DOHH2 (cell line): ENCODE measurements at regions not wholly inside any gene's neighbourhood (a gene's known extent, or its start where the extent isn't known, plus 50 kb on each side); places are given as distances from the start of the nearest gene placed in this dataset.

Source experiments
- H3F3A ChIP-seq: fragments of 200-600 bp; sonication (generic), shearing (Covaris generic); 2 replicates; pipeline ENCODE4 v1.6.0; 2016; ENCODE audit warnings: antibody characterized with exemption, mild to moderate bottlenecking; ENCODE audit not compliant: control insufficient read depth, insufficient read depth
- H3K27ac ChIP-seq: fragments of 200-600 bp; sonication (generic); 2 replicates; pipeline ENCODE4 v1.5.1; 2014; ENCODE audit warnings: low read depth, mild to moderate bottlenecking, low read length, moderate library complexity
- H3K27me3 ChIP-seq: fragments of 200-600 bp; sonication (generic); 2 replicates; pipeline ENCODE4 v1.6.1; 2014; ENCODE audit warnings: mild to moderate bottlenecking, low read length, mixed read lengths; ENCODE audit not compliant: control insufficient read depth
- H3K36me3 ChIP-seq: fragments of 200-600 bp; sonication (generic); 2 replicates; pipeline ENCODE4 v1.6.1; 2014; ENCODE audit warnings: mild to moderate bottlenecking, low read length, moderate library complexity, mixed read lengths; ENCODE audit not compliant: control insufficient read depth
- H3K4me1 ChIP-seq: fragments of 200-600 bp; sonication (generic); 2 replicates; pipeline ENCODE4 v1.6.1; 2014; ENCODE audit warnings: mild to moderate bottlenecking, low read length, mixed read lengths; ENCODE audit not compliant: control insufficient read depth
- H3K4me2 ChIP-seq: fragments of 200-600 bp; sonication (generic); 2 replicates; pipeline ENCODE4 v1.6.0; 2014; ENCODE audit warnings: mild to moderate bottlenecking, low read length, moderate library complexity
- H3K4me3 ChIP-seq: fragments of 200-600 bp; sonication (generic); 2 replicates; pipeline ENCODE4 v1.5.1; 2014; ENCODE audit warnings: mild to moderate bottlenecking, low read length, mixed read lengths
- H3K79me2 ChIP-seq: fragments of 200-600 bp; sonication (generic); 2 replicates; pipeline ENCODE4 v1.6.1; 2014; ENCODE audit warnings: mild to moderate bottlenecking, low read length, mixed read lengths; ENCODE audit not compliant: control insufficient read depth
- H3K9me2 ChIP-seq: fragments of 200-600 bp; sonication (generic); replicated peaks from 2 replicates; pipeline ENCODE4 v1.6.1; 2014; ENCODE audit warnings: mild to moderate bottlenecking, low read length, mixed read lengths; ENCODE audit not compliant: control insufficient read depth
- H3K9me3 ChIP-seq: fragments of 200-600 bp; sonication (generic); 2 replicates; pipeline ENCODE4 v1.6.1; 2014; ENCODE audit warnings: antibody characterized with exemption, low read length, mixed read lengths; ENCODE audit not compliant: control insufficient read depth, insufficient read depth
- H4K20me1 ChIP-seq: fragments of 200-600 bp; sonication (generic); 2 replicates; pipeline ENCODE4 v1.6.0; 2014; ENCODE audit warnings: low read depth, mild to moderate bottlenecking, antibody characterized with exemption, low read length, moderate library complexity; ENCODE audit not compliant: control insufficient read depth, insufficient read depth
- EZH2phosphoT487 ChIP-seq: fragments of 200-600 bp; sonication (generic); IDR thresholded peaks from 2 replicates; pipeline ENCODE4 v1.6.1; 2017; ENCODE audit warnings: borderline replicate concordance, mild to moderate bottlenecking, antibody characterized with exemption, low read length, moderate library complexity, mixed read lengths
- TF ChIP-seq, protein P1 (sequence below): fragments of 200-600 bp; sonication (generic); IDR thresholded peaks from one replicate; pipeline ENCODE4 v1.5.1; 2014; ENCODE audit warnings: antibody characterized with exemption, mild to moderate bottlenecking, low read depth, low read length; ENCODE audit not compliant: poor library complexity, severe bottlenecking

GRCh38 chr11:103803062-103803461 lies 233.4 kb upstream of the DDI1 start:
- no peaks in the 10 kb centered on the region for H3K9me2 ChIP-seq
- H3K9me3 ChIP-seq = no peaks in the 10 kb centered on the region
- H3K4me3 ChIP-seq = no peak overlapping the region
- TF ChIP-seq, protein P1, sequence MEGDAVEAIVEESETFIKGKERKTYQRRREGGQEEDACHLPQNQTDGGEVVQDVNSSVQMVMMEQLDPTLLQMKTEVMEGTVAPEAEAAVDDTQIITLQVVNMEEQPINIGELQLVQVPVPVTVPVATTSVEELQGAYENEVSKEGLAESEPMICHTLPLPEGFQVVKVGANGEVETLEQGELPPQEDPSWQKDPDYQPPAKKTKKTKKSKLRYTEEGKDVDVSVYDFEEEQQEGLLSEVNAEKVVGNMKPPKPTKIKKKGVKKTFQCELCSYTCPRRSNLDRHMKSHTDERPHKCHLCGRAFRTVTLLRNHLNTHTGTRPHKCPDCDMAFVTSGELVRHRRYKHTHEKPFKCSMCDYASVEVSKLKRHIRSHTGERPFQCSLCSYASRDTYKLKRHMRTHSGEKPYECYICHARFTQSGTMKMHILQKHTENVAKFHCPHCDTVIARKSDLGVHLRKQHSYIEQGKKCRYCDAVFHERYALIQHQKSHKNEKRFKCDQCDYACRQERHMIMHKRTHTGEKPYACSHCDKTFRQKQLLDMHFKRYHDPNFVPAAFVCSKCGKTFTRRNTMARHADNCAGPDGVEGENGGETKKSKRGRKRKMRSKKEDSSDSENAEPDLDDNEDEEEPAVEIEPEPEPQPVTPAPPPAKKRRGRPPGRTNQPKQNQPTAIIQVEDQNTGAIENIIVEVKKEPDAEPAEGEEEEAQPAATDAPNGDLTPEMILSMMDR = no peak
- TF ChIP-seq EZH2phosphoT487 = no peak
- H3K4me2 ChIP-seq = no peak overlapping the region
- H3K79me2 ChIP-seq = no peaks in the 10 kb centered on the region
- no peak overlapping the region for H3K27ac ChIP-seq
- no peaks in the 10 kb centered on the region for H4K20me1 ChIP-seq
- H3K27me3 ChIP-seq = no peaks in the 10 kb centered on the region
- H3F3A ChIP-seq = no peaks in the 10 kb centered on the region
- H3K4me1 ChIP-seq = no peaks in the 10 kb centered on the region
- no peaks in the 10 kb centered on the region for H3K36me3 ChIP-seq

DNA sequence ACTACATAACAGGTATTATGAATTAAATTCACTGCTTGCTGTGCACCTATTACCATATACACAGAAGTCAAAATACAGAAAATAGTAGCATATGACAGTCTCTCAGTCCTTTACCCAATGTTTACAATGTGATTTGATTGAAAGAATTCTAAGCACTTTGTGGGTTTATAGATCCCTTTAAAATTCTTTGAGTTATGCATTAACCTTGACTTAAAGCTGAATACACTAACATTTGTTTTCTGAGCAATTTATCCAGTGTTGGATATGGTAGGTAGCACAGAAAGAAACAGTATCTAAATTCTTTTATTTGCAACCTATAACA lies 230.8 kb upstream of the DDI1 start:
- no peaks in the 10 kb centered on the region for H3F3A ChIP-seq
- no peak overlapping the region for H3K4me3 ChIP-seq
- H3K27ac ChIP-seq = no peak overlapping the region
- H3K27me3 ChIP-seq = no peaks in the 10 kb centered on the region
- H3K36me3 ChIP-seq = no peaks in the 10 kb centered on the region
- no peak overlapping the region for H3K4me2 ChIP-seq
- no peak for TF ChIP-seq EZH2phosphoT487
- TF ChIP-seq, protein P1 = no peak
- no peaks in the 10 kb centered on the region for H3K79me2 ChIP-seq
- no peaks in the 10 kb centered on the region for H3K4me1 ChIP-seq
- no peaks in the 10 kb centered on the region for H3K9me2 ChIP-seq
- no peaks in the 10 kb centered on the region for H3K9me3 ChIP-seq
- no peaks in the 10 kb centered on the region for H4K20me1 ChIP-seq

DNA sequence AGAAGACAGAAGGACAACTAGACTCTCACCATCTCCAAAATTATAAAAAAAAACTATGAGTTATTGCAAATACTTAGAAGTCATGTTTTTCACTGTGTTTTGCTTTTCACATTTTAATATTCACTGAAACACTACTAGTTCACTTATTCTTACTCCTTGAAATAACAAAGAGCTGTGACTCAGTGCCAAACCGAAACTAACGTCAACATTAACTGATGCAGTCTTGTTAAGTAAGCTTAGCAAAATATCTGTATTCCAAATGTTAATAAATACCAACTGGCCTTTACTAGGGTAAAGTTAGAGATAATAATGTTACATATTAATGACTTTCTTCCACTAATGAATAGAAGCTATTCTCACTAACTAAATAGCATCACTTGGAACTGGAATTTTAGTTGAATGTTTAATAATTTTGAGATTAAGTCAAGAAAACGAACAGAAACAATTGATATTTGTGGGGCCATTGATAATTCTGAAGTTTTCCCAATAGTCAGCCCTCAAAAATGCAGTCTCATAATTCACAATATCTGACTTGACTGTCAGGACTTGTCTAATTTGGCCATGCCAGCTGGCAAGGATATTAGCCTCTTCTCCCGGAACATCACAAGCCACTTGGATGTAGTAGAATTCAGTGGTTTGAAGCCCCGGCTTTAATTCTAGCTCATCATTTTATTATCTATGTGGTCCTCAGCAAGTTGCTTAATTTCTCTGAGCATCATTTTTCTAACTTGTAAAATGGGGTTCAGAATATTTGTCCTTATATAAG lies 230.1 kb upstream of the DDI1 start:
- Histone ChIP-seq H3K4me3 (no peak overlapping the region), H3K9me2 (no peaks in the 10 kb centered on the region), H4K20me1 (no peaks in the 10 kb centered on the region), H3K27me3 (no peaks in the 10 kb centered on the region), H3F3A (no peaks in the 10 kb centered on the region), H3K36me3 (no peaks in the 10 kb centered on the region), H3K27ac (no peak overlapping the region), H3K79me2 (no peaks in the 10 kb centered on the region), H3K4me2 (no peak overlapping the region), H3K4me1 (no peaks in the 10 kb centered on the region), H3K9me3 (no peaks in the 10 kb centered on the region)
- TF ChIP-seq, protein P1 = no peak
- TF ChIP-seq EZH2phosphoT487 = no peak
